ENCODE measurements at regions not wholly inside any gene's neighbourhood (a gene's known extent, or its start where the extent isn't known, plus 50 kb on each side); places are given as distances from the start of the nearest gene placed in this dataset.
"Not testable (repeated sequence)": the region's sequence is repeated elsewhere in the genome, so short reads cannot be mapped to it uniquely, and the experiment has no call there.

- H3K9me3 Mint-ChIP-seq = no peaks in the 10 kb centered on the region
- no peak for ATAC-seq (ENCODE audit: low read depth)
- no peak overlapping the region for H3K27ac Mint-ChIP-seq
Measured at GRCh38 chr11:66789097-66789890, 53.9 kb upstream of the RCE1 start.

DNA sequence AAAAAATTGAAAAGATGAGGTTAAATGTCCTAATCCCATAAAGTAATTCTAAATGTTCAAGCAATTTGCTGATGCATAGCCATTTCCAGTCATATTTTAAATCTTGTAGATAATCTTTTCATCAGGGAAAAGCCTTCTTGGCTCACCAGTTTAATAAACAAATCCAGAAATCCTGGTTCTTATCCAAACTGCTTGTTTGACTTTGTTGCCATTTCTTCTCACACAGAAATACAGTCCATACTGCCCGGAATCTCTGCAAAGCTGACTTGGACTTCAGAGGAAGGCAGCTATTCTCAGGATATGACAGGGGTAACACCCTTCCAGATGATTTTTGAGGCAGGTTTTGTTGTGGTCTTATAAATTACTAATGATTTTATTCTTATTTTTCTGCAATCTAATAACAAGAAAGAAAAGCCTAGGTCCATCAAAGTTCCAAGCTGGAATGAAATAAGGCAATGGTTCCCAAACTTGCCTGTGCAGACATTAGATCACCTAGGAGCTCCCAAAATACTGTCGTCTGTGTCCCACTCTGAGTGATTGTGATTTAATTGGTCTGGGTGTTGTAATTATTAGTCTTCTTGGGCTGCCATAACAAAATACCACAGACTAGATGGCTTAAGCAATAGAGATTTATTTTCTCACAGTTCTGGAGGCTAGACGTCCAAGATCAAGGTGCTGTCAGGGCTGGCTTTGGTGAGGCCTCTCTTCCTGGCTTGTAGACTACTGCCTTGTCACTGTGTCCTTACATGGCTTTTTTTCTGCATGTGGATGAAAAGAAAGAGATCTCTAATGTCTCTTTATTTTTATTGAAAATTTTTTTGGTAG is 55.1 kb upstream of the RCE1 start:
- TF ChIP-seq CTCF (IDR thresholded peaks at IDR 0.05) = no peak
- no peaks in the 10 kb centered on the region for H3K9me3 Mint-ChIP-seq
- DNase-seq (no peak), ATAC-seq (ENCODE audit: low read depth) (no peak)
- peaks cover 30% of the 10 kb centered on the region for H3K36me3 Mint-ChIP-seq (ENCODE audit: low read depth)
- POLR2A ChIA-PET = interaction anchor here (0.5 kb wide), 1 partner anchor 128 kb away, joined by 5 read pairs; no protein-coding TSS in a partner anchor
- H3K4me3 Mint-ChIP-seq = no peak overlapping the region
- CTCF ChIA-PET = no interaction called here
- intact Hi-C loops (cut with micrococcal nuclease) = no loop called here
- H3K27ac Mint-ChIP-seq = no peak overlapping the region
- H3K4me1 Mint-ChIP-seq = peaks cover 24% of the 10 kb centered on the region
- no peaks in the 10 kb centered on the region for H3K27me3 Mint-ChIP-seq

More at GRCh38 chr11:66789097-66789890, 53.9 kb upstream of the RCE1 start:
- TF ChIP-seq CTCF (IDR thresholded peaks at IDR 0.05) = no peak
- CTCF ChIA-PET = no interaction called here
- Mint-ChIP-seq H3K27me3 (no peaks in the 10 kb centered on the region), H3K4me3 (no peak overlapping the region), H3K4me1 (peaks cover 27% of the 10 kb centered on the region), H3K36me3 (ENCODE audit: low read depth) (peaks cover 30% of the 10 kb centered on the region)
- DNase-seq = no peak
- POLR2A ChIA-PET = interaction anchor here (0.7 to 1.0 kb wide), 2 partner anchors 9 to 14 kb away, joined by 3 to 10 read pairs; no protein-coding TSS in a partner anchor
- intact Hi-C loops (cut with micrococcal nuclease) = no loop called here

- intact Hi-C loops (cut with micrococcal nuclease) = no loop called here
- H3K9me3 Mint-ChIP-seq = no peaks in the 10 kb centered on the region
- ChIA-PET CTCF (no interaction called here), POLR2A (no interaction called here)
- no peak overlapping the region for H3K27ac Mint-ChIP-seq
- no peak overlapping the region for H3K4me3 Mint-ChIP-seq
- H3K36me3 Mint-ChIP-seq (ENCODE audit: low read depth) = peaks cover 31% of the 10 kb centered on the region
- DNase-seq (no peak), ATAC-seq (ENCODE audit: low read depth) (no peak)
- H3K27me3 Mint-ChIP-seq = no peaks in the 10 kb centered on the region
- no peak for TF ChIP-seq CTCF (IDR thresholded peaks at IDR 0.05)
- H3K4me1 Mint-ChIP-seq = no peaks in the 10 kb centered on the region
Measured at GRCh38 chr11:66784575-66784974, 55.6 kb upstream of the SPTBN2 start.

- Mint-ChIP-seq H3K9me3 (no peaks in the 10 kb centered on the region), H3K4me3 (no peak overlapping the region), H3K36me3 (ENCODE audit: low read depth) (peaks cover 24% of the 10 kb centered on the region), H3K27me3 (no peaks in the 10 kb centered on the region), H3K27ac (no peak overlapping the region), H3K4me1 (no peaks in the 10 kb centered on the region)
- intact Hi-C loops (cut with micrococcal nuclease) = no loop called here
- DNase-seq (no peak), ATAC-seq (ENCODE audit: low read depth) (no peak)
- no peak for TF ChIP-seq CTCF (IDR thresholded peaks at IDR 0.05)
- CTCF ChIA-PET = interaction anchor here (1.3 kb wide), 1 partner anchor 13 kb away, joined by 3 read pairs; no protein-coding TSS in a partner anchor
- POLR2A ChIA-PET = interaction anchor here (0.9 kb wide), 1 partner anchor 73 kb away, joined by 3 read pairs; no protein-coding TSS in a partner anchor
Measured at GRCh38 chr11:66782726-66783125, 53.7 kb upstream of the SPTBN2 start.

GRCh38 chr11:66779651-66780050 is 50.6 kb upstream of the SPTBN2 start:
- POLR2A ChIA-PET; H3K27ac Mint-ChIP-seq; DNase-seq; CTCF ChIA-PET; H3K4me3 Mint-ChIP-seq; ATAC-seq (ENCODE audit: low read depth); H3K27me3 Mint-ChIP-seq; H3K9me3 Mint-ChIP-seq; H3K4me1 Mint-ChIP-seq; intact Hi-C loops (cut with micrococcal nuclease): not testable (repeated sequence)
- H3K36me3 Mint-ChIP-seq (ENCODE audit: low read depth) = peaks cover 22% of the 10 kb centered on the region
